ENCODE measurements at regions not wholly inside any gene's neighbourhood (a gene's known extent, or its start where the extent isn't known, plus 50 kb on each side); places are given as distances from the start of the nearest gene placed in this dataset.

DNA sequence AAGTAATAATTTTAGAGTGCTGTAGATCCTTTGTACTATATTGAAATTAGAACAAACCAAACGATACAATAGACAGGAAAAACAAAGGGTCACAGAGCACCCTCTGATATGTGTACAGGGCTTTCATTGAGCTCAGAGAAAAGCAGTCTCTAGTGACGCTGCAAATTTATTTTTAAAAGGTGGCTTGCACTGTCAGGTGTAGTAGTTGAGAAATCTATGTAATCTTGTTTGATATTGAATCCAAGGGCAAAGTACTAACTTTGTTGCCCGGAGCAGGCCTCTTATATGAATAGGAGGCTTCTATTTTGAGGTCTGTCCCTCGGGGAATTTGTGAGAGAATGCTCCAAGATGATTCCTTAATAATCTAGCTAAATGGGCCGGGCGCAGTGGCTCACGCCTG, 1755.5 kb downstream of the PCDH7 start:
- H3K36me3 ChIP-seq (ENCODE audit: insufficient read depth, low read length), result no peaks in the 10 kb centered on the region
- TF ChIP-seq CTCF (conservative IDR thresholded peaks at IDR 0.05; ENCODE audit: low read length) (no peak), EZH2phosphoT487 (IDR thresholded peaks at IDR 0.05; ENCODE audit: borderline replicate concordance) (no peak)
- H3F3A ChIP-seq (ENCODE audit: low read depth), result no peaks in the 10 kb centered on the region
- H2AFZ ChIP-seq (ENCODE audit: low read length), result no peak overlapping the region
- H3K4me1 ChIP-seq (ENCODE audit: insufficient read depth, low read length, poor library complexity, severe bottlenecking), result no peaks in the 10 kb centered on the region
- no peak overlapping the region for H3K9ac ChIP-seq (ENCODE audit: low read depth, low read length, poor library complexity, severe bottlenecking)
- H3K9me2 ChIP-seq (replicated peaks; ENCODE audit: low read depth, low read length), result no peaks in the 10 kb centered on the region
- H3K4me3 ChIP-seq (ENCODE audit: low read length, poor library complexity, severe bottlenecking), result no peak overlapping the region
- no peak overlapping the region for H3K4me2 ChIP-seq (ENCODE audit: low read depth, low read length, poor library complexity, severe bottlenecking)
- H3K9me3 ChIP-seq (ENCODE audit: insufficient read depth, low read depth, low read length), result no peaks in the 10 kb centered on the region
- H4K20me1 ChIP-seq (ENCODE audit: insufficient read depth, low read length, poor library complexity, severe bottlenecking), result no peaks in the 10 kb centered on the region
- H3K79me2 ChIP-seq (ENCODE audit: insufficient read depth, low read length), result no peaks in the 10 kb centered on the region
- H3K27me3 ChIP-seq (ENCODE audit: insufficient read depth, low read length, poor library complexity, severe bottlenecking), result no peaks in the 10 kb centered on the region

- Histone ChIP-seq H4K20me1 (ENCODE audit: insufficient read depth, low read length, poor library complexity, severe bottlenecking) (no peaks in the 10 kb centered on the region), H3K79me2 (ENCODE audit: insufficient read depth, low read length) (no peaks in the 10 kb centered on the region), H3F3A (ENCODE audit: low read depth) (no peaks in the 10 kb centered on the region), H3K4me1 (ENCODE audit: insufficient read depth, low read length, poor library complexity, severe bottlenecking) (no peaks in the 10 kb centered on the region), H2AFZ (ENCODE audit: low read length) (no peak overlapping the region), H3K9me3 (ENCODE audit: insufficient read depth, low read depth, low read length) (no peaks in the 10 kb centered on the region), H3K27me3 (ENCODE audit: insufficient read depth, low read length, poor library complexity, severe bottlenecking) (no peaks in the 10 kb centered on the region), H3K36me3 (ENCODE audit: insufficient read depth, low read length) (no peaks in the 10 kb centered on the region), H3K4me2 (ENCODE audit: low read depth, low read length, poor library complexity, severe bottlenecking) (no peak overlapping the region), H3K4me3 (ENCODE audit: low read length, poor library complexity, severe bottlenecking) (no peak overlapping the region), H3K9me2 (replicated peaks; ENCODE audit: low read depth, low read length) (no peaks in the 10 kb centered on the region), H3K9ac (ENCODE audit: low read depth, low read length, poor library complexity, severe bottlenecking) (no peak overlapping the region)
- TF ChIP-seq EZH2phosphoT487 (IDR thresholded peaks at IDR 0.05; ENCODE audit: borderline replicate concordance) (no peak), CTCF (conservative IDR thresholded peaks at IDR 0.05; ENCODE audit: low read length) (no peak)
Observed at GRCh38 chr4:32477518-32477917, 1757.3 kb downstream of the PCDH7 start.

GRCh38 chr4:32485956-32486355, 1765.8 kb downstream of the PCDH7 start:
- TF ChIP-seq EZH2phosphoT487 (IDR thresholded peaks at IDR 0.05; ENCODE audit: borderline replicate concordance), result no peak
- TF ChIP-seq CTCF (conservative IDR thresholded peaks at IDR 0.05; ENCODE audit: low read length), result no peak
- no peaks in the 10 kb centered on the region for H3K27me3 ChIP-seq (ENCODE audit: insufficient read depth, low read length, poor library complexity, severe bottlenecking)
- no peaks in the 10 kb centered on the region for H3F3A ChIP-seq (ENCODE audit: low read depth)
- H2AFZ ChIP-seq (ENCODE audit: low read length), result no peak overlapping the region
- no peak overlapping the region for H3K4me2 ChIP-seq (ENCODE audit: low read depth, low read length, poor library complexity, severe bottlenecking)
- no peaks in the 10 kb centered on the region for H3K4me1 ChIP-seq (ENCODE audit: insufficient read depth, low read length, poor library complexity, severe bottlenecking)
- H4K20me1 ChIP-seq (ENCODE audit: insufficient read depth, low read length, poor library complexity, severe bottlenecking), result no peaks in the 10 kb centered on the region
- no peak overlapping the region for H3K9ac ChIP-seq (ENCODE audit: low read depth, low read length, poor library complexity, severe bottlenecking)
- H3K36me3 ChIP-seq (ENCODE audit: insufficient read depth, low read length), result no peaks in the 10 kb centered on the region
- H3K9me3 ChIP-seq (ENCODE audit: insufficient read depth, low read depth, low read length), result no peaks in the 10 kb centered on the region
- no peaks in the 10 kb centered on the region for H3K9me2 ChIP-seq (replicated peaks; ENCODE audit: low read depth, low read length)
- no peaks in the 10 kb centered on the region for H3K79me2 ChIP-seq (ENCODE audit: insufficient read depth, low read length)
- H3K4me3 ChIP-seq (ENCODE audit: low read length, poor library complexity, severe bottlenecking), result no peak overlapping the region

All from Loucy (cell line).